K562 (cell line): ENCODE measurements at regions not wholly inside any gene's neighbourhood (a gene's known extent, or its start where the extent isn't known, plus 50 kb on each side); places are given as distances from the start of the nearest gene placed in this dataset.

Source experiments
- ATAC-seq: fragments of 200-7000 bp; cut with Tn5 transposase; 3 replicates; pipeline ENCODE4 v1.9.1; 2020; ENCODE audit warnings: moderate library complexity
- BruUV-seq: library from RNA; stranded (reverse); fragments of 400-500 nt; replicated peaks from 2 replicates; lab custom pipeline; 2021; lab: Mats Ljungman, UMichigan
- CTCF ChIA-PET: fragments of 300-600 bp; formaldehyde crosslinking; extraction: SDS; loops from one replicate; lab custom pipeline; 2021; ENCODE audit warnings: low intra/inter-chr PET ratio; lab: Yijun Ruan, JAX
- POLR2A ChIA-PET: fragments of 300-600, 350-650 bp; sonication (Branson Sonifier 250); formaldehyde crosslinking; extraction: SDS; loops from one replicate; lab custom pipeline; 2021; ENCODE audit warnings: antibody characterized with exemption, inconsistent platforms; lab: Yijun Ruan, JAX
- DNase-seq, 4 experiments: peaks; one replicate each; pipeline versions ENCODE4 v3.0.0 to v3.0.0-alpha.2; 2011 to 2018; ENCODE audit warnings: low spot score in 3 of 4, mixed read lengths in 3 of 4; ENCODE audit errors: extremely low read depth in 1 of 4
- FAIRE-seq: peaks from 2 replicates; lab custom pipeline; 2011; peaks lifted over from hg19 to GRCh38; lab: Jason Lieb, UNC
- H2AFZ ChIP-seq: 2 replicates; pipeline ENCODE4 v1.6.0; 2011; ENCODE audit warnings: low read depth, low read length, control low read depth, inconsistent platforms
- H3K27ac ChIP-seq: fragments of 200-600 bp; 3 replicates; pipeline ENCODE4 v1.8.0; 2011; ENCODE audit warnings: low read depth, mild to moderate bottlenecking, control low read depth, inconsistent platforms, low read length, moderate library complexity, mixed read lengths; ENCODE audit errors: extremely low read depth
- H3K27me3 ChIP-seq, 2 experiments: fragments of 300-600 bp in 1 of 2; 2 replicates in 1 of 2; 3 replicates in 1 of 2; pipeline versions ENCODE4 v1.6.0 to v1.8.0; 2011; ENCODE audit warnings: inconsistent platforms in 2 of 2, low read length in 2 of 2, mild to moderate bottlenecking in 1 of 2, mixed read lengths in 1 of 2, moderate library complexity in 1 of 2; ENCODE audit not compliant: control insufficient read depth in 2 of 2, insufficient read depth in 2 of 2
- H3K36me3 ChIP-seq: fragments of 300-600 bp; 3 replicates; pipeline ENCODE4 v1.8.0; 2011; ENCODE audit warnings: mild to moderate bottlenecking, low read length, inconsistent platforms; ENCODE audit not compliant: control insufficient read depth, insufficient read depth
- H3K4me1 ChIP-seq, 2 experiments: fragments of 200-600 bp in 1 of 2; replicated peaks in 1 of 2; 2 replicates in 1 of 2; 3 replicates in 1 of 2; pipeline versions ENCODE4 v1.5.1 to v1.8.0; 2011; ENCODE audit warnings: inconsistent platforms in 2 of 2, low read length in 2 of 2, mild to moderate bottlenecking in 1 of 2, mixed read lengths in 1 of 2, moderate library complexity in 1 of 2; ENCODE audit not compliant: control insufficient read depth in 2 of 2, insufficient read depth in 2 of 2
- H3K4me2 ChIP-seq: 2 replicates; pipeline ENCODE4 v1.6.1; 2011; ENCODE audit warnings: low read length, control low read depth, inconsistent platforms, mixed read lengths; ENCODE audit not compliant: insufficient read depth
- H3K4me3 ChIP-seq: fragments of 200-600 bp; sonication (generic), shearing (Covaris generic); 2 replicates; pipeline ENCODE4 v1.5.1; 2016; ENCODE audit warnings: control low read depth, inconsistent platforms
- H3K79me2 ChIP-seq: fragments of 200-600 bp; 3 replicates; pipeline ENCODE4 v1.8.0; 2011; ENCODE audit warnings: low read length, inconsistent platforms; ENCODE audit not compliant: control insufficient read depth, insufficient read depth
- H3K9ac ChIP-seq, 2 experiments: 2 replicates each; pipeline versions ENCODE4 v1.6.0 to v1.6.1; 2011; ENCODE audit warnings: low read depth in 2 of 2, low read length in 2 of 2, control low read depth in 1 of 2, inconsistent platforms in 1 of 2, mild to moderate bottlenecking in 1 of 2, mixed read lengths in 1 of 2; ENCODE audit not compliant: insufficient read depth in 1 of 2
- H3K9me1 ChIP-seq: one replicate; pipeline ENCODE4 v1.6.0; 2011; ENCODE audit warnings: inconsistent platforms, mild to moderate bottlenecking, low read length, moderate library complexity; ENCODE audit not compliant: control insufficient read depth, insufficient read depth
- H3K9me3 ChIP-seq: replicated peaks from 2 replicates; pipeline ENCODE4 v1.5.1; 2011; ENCODE audit warnings: low read depth, low read length, inconsistent platforms; ENCODE audit not compliant: control insufficient read depth, insufficient read depth
- H4K20me1 ChIP-seq: replicated peaks from 2 replicates; pipeline ENCODE4 v1.6.1; 2011; ENCODE audit warnings: low read length, inconsistent platforms, mixed read lengths; ENCODE audit not compliant: control insufficient read depth, insufficient read depth
- NELFE ChIP-seq: IDR thresholded peaks from 2 replicates; pipeline ENCODE4 v1.6.1; 2011; ENCODE audit warnings: mild to moderate bottlenecking; ENCODE audit not compliant: insufficient read depth, insufficient read length
- SFPQ ChIP-seq: fragments of 200-400 bp; formaldehyde crosslinking; IDR thresholded peaks from 2 replicates; pipeline ENCODE4 v1.6.1; 2017; ENCODE audit warnings: mild to moderate bottlenecking, low read depth, low read length, moderate library complexity
- SLC30A9 ChIP-seq: fragments of 250-450 bp; sonication (Bioruptor Pico); IDR thresholded peaks from 2 replicates; pipeline ENCODE4 v1.8.0; 2022; ENCODE audit warnings: mild to moderate bottlenecking, moderate library complexity
- SMAD4 ChIP-seq: fragments of 250-450 bp; sonication (Bioruptor Pico); conservative IDR thresholded peaks from 2 replicates; pipeline ENCODE4 v1.8.0; 2021; ENCODE audit warnings: inconsistent platforms, mild to moderate bottlenecking, moderate library complexity
- SRSF1 ChIP-seq: fragments of 200-400 bp; formaldehyde crosslinking; IDR thresholded peaks from 2 replicates; pipeline ENCODE4 v1.6.1; 2017; ENCODE audit warnings: mild to moderate bottlenecking, low read depth, low read length, moderate library complexity
- YY1 ChIP-seq, 3 experiments: IDR thresholded peaks; 2 replicates each; pipeline ENCODE4 v1.6.1; 2011; ENCODE audit warnings: low read length in 2 of 3, mild to moderate bottlenecking in 2 of 3, moderate library complexity in 2 of 3, borderline replicate concordance in 1 of 3, control low read depth in 1 of 3, low read depth in 1 of 3; ENCODE audit not compliant: insufficient read depth in 3 of 3, insufficient replicate concordance in 2 of 3, control insufficient read depth in 1 of 3, insufficient read length in 1 of 3; ENCODE audit errors: extremely low read depth in 1 of 3
- ZBTB8A ChIP-seq: fragments of 450-650 bp; IDR thresholded peaks from 2 replicates; pipeline ENCODE4 v1.6.1; 2018; ENCODE audit warnings: mild to moderate bottlenecking, moderate library complexity; ENCODE audit not compliant: partially characterized antibody
- ZFX ChIP-seq: sonication (generic); formaldehyde crosslinking; IDR thresholded peaks from 2 replicates; pipeline ENCODE4 v1.8.0; 2022; ENCODE audit warnings: mild to moderate bottlenecking, missing genetic modification reagents, moderate library complexity
- WGBS: fragments of 100-300 bp; shearing (Covaris generic); methylation state at CpG from one replicate; pipeline ENCODE4 v1.1.6; 2016; ENCODE audit warnings: low coverage, mixed read lengths; ENCODE audit not compliant: insufficient coverage; ENCODE audit errors: missing lambda C conversion rate; 5-methylcytosine and 5-hydroxymethylcytosine counted together
- in situ Hi-C: fragments of 300-500 bp; cut with MboI; formaldehyde crosslinking; loops from 4 replicates; pipeline ENCODE4 v1.15.0; 2018; ENCODE audit warnings: inconsistent platforms, mixed read lengths
- intact Hi-C: fragments of 100-400 bp; cut with micrococcal nuclease; formaldehyde crosslinking; loops from 2 replicates; pipeline ENCODE4 v1.14.2; 2022

- Histone ChIP-seq H3K4me1 (no peaks in the 10 kb centered on the region), H3K9me3 (no peaks in the 10 kb centered on the region), H3K4me3 (no peak overlapping the region), H3K9me1 (no peaks in the 10 kb centered on the region), H3K27me3 (no peaks in the 10 kb centered on the region), H3K9ac (no peak overlapping the region), H3K36me3 (no peaks in the 10 kb centered on the region), H3K27ac (no peak overlapping the region), H3K4me2 (no peak overlapping the region), H2AFZ (no peak overlapping the region), H4K20me1 (no peaks in the 10 kb centered on the region), H3K79me2 (no peaks in the 10 kb centered on the region)
- intact Hi-C loops, result no loop called here
- in situ Hi-C loops, result no loop called here
- ChIA-PET CTCF (no interaction called here), POLR2A (no interaction called here)
- TF ChIP-seq SFPQ (no peak), SMAD4 (CRISPR knock-in tag) (no peak)
- no peak for DNase-seq
- BruUV-seq, result no TSS peak
- FAIRE-seq, result no peak
- no peak for ATAC-seq
- WGBS, result 4% methylated on average over 3 of the region's 3 CpGs
Measured at GRCh38 chr5:105448271-105448670, 1885.7 kb upstream of the NUDT12 start.

- CTCF ChIA-PET, result no interaction called here
- Histone ChIP-seq H3K79me2 (no peaks in the 10 kb centered on the region), H3K36me3 (no peaks in the 10 kb centered on the region), H3K27ac (no peak overlapping the region), H3K27me3 (no peaks in the 10 kb centered on the region), H3K4me1 (no peaks in the 10 kb centered on the region), H3K9me1 (no peaks in the 10 kb centered on the region), H2AFZ (no peak overlapping the region), H4K20me1 (no peaks in the 10 kb centered on the region), H3K4me3 (no peak overlapping the region), H3K4me2 (no peak overlapping the region), H3K9me3 (no peaks in the 10 kb centered on the region), H3K9ac (no peak overlapping the region)
- POLR2A ChIA-PET, result no interaction called here
- intact Hi-C loops (no loop called here), in situ Hi-C loops (no loop called here)
- ATAC-seq, result no peak
- no peak for DNase-seq
- no peak for FAIRE-seq
- WGBS, result 5% methylated on average over 2 of the region's 2 CpGs
- BruUV-seq, result no TSS peak
- TF ChIP-seq SLC30A9 (CRISPR knock-in tag), result no peak
- TF ChIP-seq SRSF1, result no peak
- no peak for TF ChIP-seq ZFX
- no peak for TF ChIP-seq NELFE
- TF ChIP-seq ZBTB8A, result no peak
- TF ChIP-seq YY1 (IDR thresholded peaks at IDR 0.05; ENCODE audit: borderline replicate concordance in 1 of 3, control insufficient read depth in 1 of 3, extremely low read depth in 1 of 3, insufficient read depth in 3 of 3, insufficient read length in 1 of 3, insufficient replicate concordance in 2 of 3, low read depth in 1 of 3, low read length in 2 of 3), result no peak
Measured at GRCh38 chr5:105430516-105430915, 1867.9 kb upstream of the NUDT12 start.
